Astrocyte (in vitro differentiated cells and primary cell): ENCODE measurements at regions not wholly inside any gene's neighbourhood (a gene's known extent, or its start where the extent isn't known, plus 50 kb on each side); places are given as distances from the start of the nearest gene placed in this dataset.

Experiments
- DNase-seq: peaks from one replicate; pipeline ENCODE4 v3.0.0-alpha.2; 2010; ENCODE audit warnings: low read depth
- FAIRE-seq: peaks from 2 replicates; lab custom pipeline; 2011; peaks lifted over from hg19 to GRCh38; lab: Jason Lieb, UNC
- H2AFZ ChIP-seq: 2 replicates; pipeline ENCODE4 v1.6.0; 2012; ENCODE audit warnings: low read depth, low read length, inconsistent platforms
- H3K27ac ChIP-seq: 2 replicates; pipeline ENCODE4 v1.5.1; 2011; ENCODE audit warnings: low read depth, low read length, inconsistent platforms
- H3K27me3 ChIP-seq: 2 replicates; pipeline ENCODE4 v1.6.0; 2011; ENCODE audit warnings: low read length, inconsistent platforms; ENCODE audit not compliant: insufficient read depth
- H3K36me3 ChIP-seq: 2 replicates; pipeline ENCODE4 v1.5.1; 2011; ENCODE audit warnings: low read length, inconsistent platforms; ENCODE audit not compliant: insufficient read depth
- H3K4me1 ChIP-seq: 2 replicates; pipeline ENCODE4 v1.5.1; 2011; ENCODE audit warnings: low read length, inconsistent platforms; ENCODE audit not compliant: insufficient read depth
- H3K4me2 ChIP-seq: 2 replicates; pipeline ENCODE4 v1.6.0; 2012; ENCODE audit warnings: low read length, inconsistent platforms
- H3K4me3 ChIP-seq: 2 replicates; pipeline ENCODE4 v1.5.1; 2011; ENCODE audit warnings: low read depth, mild to moderate bottlenecking, low read length, inconsistent platforms; ENCODE audit not compliant: insufficient read depth
- H3K79me2 ChIP-seq: 2 replicates; pipeline ENCODE4 v1.6.0; 2012; ENCODE audit warnings: mild to moderate bottlenecking, low read length, inconsistent platforms; ENCODE audit not compliant: insufficient read depth
- H3K9ac ChIP-seq: 2 replicates; pipeline ENCODE4 v1.6.0; 2012; ENCODE audit warnings: mild to moderate bottlenecking, low read length, inconsistent platforms
- H3K9me3 ChIP-seq: 2 replicates; pipeline ENCODE4 v1.5.1; 2012; ENCODE audit warnings: low read depth, mild to moderate bottlenecking, low read length, inconsistent platforms; ENCODE audit not compliant: insufficient read depth
- H4K20me1 ChIP-seq: 2 replicates; pipeline ENCODE4 v1.6.0; 2012; ENCODE audit warnings: low read length, inconsistent platforms; ENCODE audit not compliant: insufficient read depth
- H3K27ac Mint-ChIP-seq: one replicate; pipeline ENCODE4 v1.8.0; 2021; ENCODE audit warnings: mild to moderate bottlenecking, mixed read lengths; ENCODE audit not compliant: unreplicated experiment
- H3K27me3 Mint-ChIP-seq: one replicate; pipeline ENCODE4 v1.8.0; 2021; ENCODE audit warnings: low read depth, mixed read lengths; ENCODE audit not compliant: unreplicated experiment
- H3K36me3 Mint-ChIP-seq: one replicate; pipeline ENCODE4 v1.8.0; 2021; ENCODE audit warnings: low read depth, mixed read lengths; ENCODE audit not compliant: unreplicated experiment
- H3K4me1 Mint-ChIP-seq: one replicate; pipeline ENCODE4 v1.8.0; 2021; ENCODE audit warnings: low read depth, mixed read lengths; ENCODE audit not compliant: unreplicated experiment
- H3K4me3 Mint-ChIP-seq: one replicate; pipeline ENCODE4 v1.8.0; 2021; ENCODE audit warnings: mild to moderate bottlenecking, moderate library complexity, mixed read lengths; ENCODE audit not compliant: unreplicated experiment
- H3K9me3 Mint-ChIP-seq: one replicate; pipeline ENCODE4 v1.8.0; 2021; ENCODE audit warnings: mild to moderate bottlenecking, mixed read lengths; ENCODE audit not compliant: unreplicated experiment
- EZH2 ChIP-seq: IDR thresholded peaks from 2 replicates; pipeline ENCODE4 v1.6.1; 2012; ENCODE audit warnings: mild to moderate bottlenecking, low read length, inconsistent platforms; ENCODE audit not compliant: insufficient read depth
- TF ChIP-seq, protein P1 (sequence below): IDR thresholded peaks from 2 replicates; pipeline ENCODE4 v1.5.1; 2011; ENCODE audit warnings: low read depth, mild to moderate bottlenecking, inconsistent platforms, low read length, moderate library complexity; ENCODE audit not compliant: insufficient read depth

DNA sequence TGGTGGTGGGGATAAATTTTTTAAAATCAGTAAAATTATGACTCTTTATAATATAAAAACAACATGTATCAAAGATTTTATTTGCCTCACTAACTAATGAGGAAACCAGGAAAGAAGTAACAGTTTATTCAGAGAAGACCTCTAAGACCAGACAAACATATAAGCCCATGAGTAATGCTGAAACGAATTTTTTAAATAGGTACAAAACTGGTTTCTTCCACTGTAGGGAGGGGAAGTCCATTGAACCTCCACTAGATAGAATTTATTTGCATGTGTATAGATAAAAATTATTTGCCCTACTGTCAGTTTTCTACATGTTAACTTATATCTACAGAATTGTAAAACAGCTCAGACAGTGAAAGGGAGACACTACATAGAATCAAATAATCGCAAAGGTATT lies 86.8 kb downstream of the ZC3H11B start:
- no peaks in the 10 kb centered on the region for H3K79me2 ChIP-seq
- no peaks in the 10 kb centered on the region for H3K4me1 ChIP-seq
- no peak overlapping the region for H3K4me2 ChIP-seq
- no peak overlapping the region for H3K9ac ChIP-seq
- TF ChIP-seq EZH2, result no peak
- no peak overlapping the region for H3K27ac Mint-ChIP-seq
- no peaks in the 10 kb centered on the region for H3K27me3 ChIP-seq
- no peaks in the 10 kb centered on the region for H3K36me3 ChIP-seq
- no peak overlapping the region for H3K4me3 ChIP-seq
- H3K36me3 Mint-ChIP-seq, result no peaks in the 10 kb centered on the region
- H3K27me3 Mint-ChIP-seq, result peaks cover 2% of the 10 kb centered on the region
- no peaks in the 10 kb centered on the region for H4K20me1 ChIP-seq
- DNase-seq (no peak), FAIRE-seq (no peak)
- no peaks in the 10 kb centered on the region for H3K9me3 Mint-ChIP-seq
- no peak overlapping the region for H3K27ac ChIP-seq
- peaks cover 2% of the 10 kb centered on the region for H3K9me3 ChIP-seq
- H3K4me3 Mint-ChIP-seq, result no peak overlapping the region
- H3K4me1 Mint-ChIP-seq, result no peaks in the 10 kb centered on the region
- no peak overlapping the region for H2AFZ ChIP-seq

- Mint-ChIP-seq H3K27me3 (no peaks in the 10 kb centered on the region), H3K27ac (no peak overlapping the region), H3K36me3 (no peaks in the 10 kb centered on the region), H3K4me3 (no peak overlapping the region), H3K4me1 (peaks cover 7% of the 10 kb centered on the region), H3K9me3 (no peaks in the 10 kb centered on the region)
- H3K36me3 ChIP-seq, result no peaks in the 10 kb centered on the region
- no peak for FAIRE-seq
- H3K27ac ChIP-seq, result no peak overlapping the region
- H4K20me1 ChIP-seq, result no peaks in the 10 kb centered on the region
- no peaks in the 10 kb centered on the region for H3K27me3 ChIP-seq
- H3K9ac ChIP-seq, result no peak overlapping the region
- H3K4me2 ChIP-seq, result no peak overlapping the region
- DNase-seq, result no peak
- no peak overlapping the region for H3K4me3 ChIP-seq
- no peaks in the 10 kb centered on the region for H3K79me2 ChIP-seq
- peaks cover 2% of the 10 kb centered on the region for H3K9me3 ChIP-seq
- no peak for TF ChIP-seq EZH2
- TF ChIP-seq, protein P1, sequence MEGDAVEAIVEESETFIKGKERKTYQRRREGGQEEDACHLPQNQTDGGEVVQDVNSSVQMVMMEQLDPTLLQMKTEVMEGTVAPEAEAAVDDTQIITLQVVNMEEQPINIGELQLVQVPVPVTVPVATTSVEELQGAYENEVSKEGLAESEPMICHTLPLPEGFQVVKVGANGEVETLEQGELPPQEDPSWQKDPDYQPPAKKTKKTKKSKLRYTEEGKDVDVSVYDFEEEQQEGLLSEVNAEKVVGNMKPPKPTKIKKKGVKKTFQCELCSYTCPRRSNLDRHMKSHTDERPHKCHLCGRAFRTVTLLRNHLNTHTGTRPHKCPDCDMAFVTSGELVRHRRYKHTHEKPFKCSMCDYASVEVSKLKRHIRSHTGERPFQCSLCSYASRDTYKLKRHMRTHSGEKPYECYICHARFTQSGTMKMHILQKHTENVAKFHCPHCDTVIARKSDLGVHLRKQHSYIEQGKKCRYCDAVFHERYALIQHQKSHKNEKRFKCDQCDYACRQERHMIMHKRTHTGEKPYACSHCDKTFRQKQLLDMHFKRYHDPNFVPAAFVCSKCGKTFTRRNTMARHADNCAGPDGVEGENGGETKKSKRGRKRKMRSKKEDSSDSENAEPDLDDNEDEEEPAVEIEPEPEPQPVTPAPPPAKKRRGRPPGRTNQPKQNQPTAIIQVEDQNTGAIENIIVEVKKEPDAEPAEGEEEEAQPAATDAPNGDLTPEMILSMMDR, result no peak
- H3K4me1 ChIP-seq, result peaks cover 8% of the 10 kb centered on the region
- no peak overlapping the region for H2AFZ ChIP-seq
Measured at GRCh38 chr1:219523411-219523810, 89.5 kb downstream of the ZC3H11B start.

DNA sequence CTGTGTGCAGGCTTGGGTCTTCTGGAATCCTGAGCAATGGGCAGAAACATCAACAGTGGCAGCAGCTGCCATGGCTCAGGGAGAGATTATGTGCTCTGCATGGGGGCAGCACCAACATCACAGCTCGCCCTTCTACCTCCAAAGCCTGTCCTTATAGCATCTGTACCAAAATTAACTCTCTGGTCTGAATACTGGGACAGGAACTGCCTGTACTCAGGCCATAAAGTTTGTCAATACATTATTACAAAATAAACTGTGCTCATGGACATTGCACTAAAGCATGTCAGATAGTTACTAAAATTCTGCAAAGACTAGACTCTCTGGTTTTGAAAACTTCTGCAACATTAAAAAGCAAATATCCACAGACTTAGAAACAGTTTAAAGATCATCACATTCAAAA lies 91.6 kb downstream of the ZC3H11B start:
- Mint-ChIP-seq H3K36me3 (no peaks in the 10 kb centered on the region), H3K27ac (no peak overlapping the region), H3K4me1 (peaks cover 14% of the 10 kb centered on the region), H3K27me3 (no peaks in the 10 kb centered on the region), H3K9me3 (peaks cover 3% of the 10 kb centered on the region), H3K4me3 (no peak overlapping the region)
- Histone ChIP-seq H3K79me2 (no peaks in the 10 kb centered on the region), H3K9ac (no peak overlapping the region), H3K4me2 (no peak overlapping the region), H2AFZ (no peak overlapping the region), H4K20me1 (no peaks in the 10 kb centered on the region), H3K9me3 (peaks cover 2% of the 10 kb centered on the region), H3K36me3 (no peaks in the 10 kb centered on the region), H3K4me1 (peaks cover 13% of the 10 kb centered on the region), H3K4me3 (no peak overlapping the region), H3K27me3 (no peaks in the 10 kb centered on the region), H3K27ac (no peak overlapping the region)
- TF ChIP-seq, protein P1, result no peak
- TF ChIP-seq EZH2, result no peak
- no peak for FAIRE-seq
- no peak for DNase-seq
